ENCODE measurements at regions not wholly inside any gene's neighbourhood (a gene's known extent, or its start where the extent isn't known, plus 50 kb on each side); places are given as distances from the start of the nearest gene placed in this dataset.
"Not testable (repeated sequence)": the region's sequence is repeated elsewhere in the genome, so short reads cannot be mapped to it uniquely, and the experiment has no call there.

GRCh38 chr9:42568942-42569556 lies 385.6 kb downstream of the SPATA31A6 start:
- peak in 1 of 3 donors; percentile 0 for DNase-seq (ENCODE audit: low read depth in 2 of 3, low spot score in 1 of 3)

- not testable (repeated sequence) for DNase-seq (ENCODE audit: low read depth in 2 of 3, low spot score in 1 of 3)
Measured at GRCh38 chr9:42577851-42578250, 394.4 kb downstream of the SPATA31A6 start.

All from stimulated activated CD4-positive, alpha-beta T cell treated with anti-CD3 and anti-CD28 coated beads, Interleukin-12 subunit alpha, Interleukin-12 subunit beta, amount 100 ng/mL, for 48 hours (primary cell).